Neural progenitor cell (in vitro differentiated cells): ENCODE measurements at regions not wholly inside any gene's neighbourhood (a gene's known extent, or its start where the extent isn't known, plus 50 kb on each side); places are given as distances from the start of the nearest gene placed in this dataset.

Experiments used
- DNase-seq: peaks from one replicate; pipeline ENCODE4 v3.0.0-alpha.2; 2016; ENCODE audit warnings: low spot score
- H2AFZ ChIP-seq: fragments of 200-600 bp; sonication (generic); replicated peaks from 2 replicates; pipeline ENCODE4 v1.6.1; 2016; ENCODE audit warnings: antibody characterized with exemption
- H3F3A ChIP-seq: fragments of 200-600 bp; sonication (generic); 2 replicates; pipeline ENCODE4 v1.6.1; 2016; ENCODE audit warnings: antibody characterized with exemption, low read depth
- H3K27ac ChIP-seq: fragments of 200-600 bp; sonication (generic); 2 replicates; pipeline ENCODE4 v1.5.1; 2016; ENCODE audit warnings: mild to moderate bottlenecking
- H3K27me3 ChIP-seq: fragments of 200-600 bp; sonication (generic); 2 replicates; pipeline ENCODE4 v1.6.1; 2016; ENCODE audit warnings: mild to moderate bottlenecking, moderate library complexity
- H3K36me3 ChIP-seq: fragments of 200-600 bp; sonication (generic); 2 replicates; pipeline ENCODE4 v1.5.1; 2016
- H3K4me1 ChIP-seq: fragments of 200-600 bp; sonication (generic); 2 replicates; pipeline ENCODE4 v1.6.1; 2016; ENCODE audit warnings: mixed run types
- H3K4me2 ChIP-seq: fragments of 200-600 bp; sonication (generic); 2 replicates; pipeline ENCODE4 v1.6.1; 2016
- H3K4me3 ChIP-seq: fragments of 200-600 bp; sonication (generic); 2 replicates; pipeline ENCODE4 v1.5.1; 2016
- H3K79me2 ChIP-seq: fragments of 200-600 bp; sonication (generic); 2 replicates; pipeline ENCODE4 v1.6.1; 2016; ENCODE audit warnings: low read depth
- H3K9ac ChIP-seq: fragments of 200-600 bp; sonication (generic); 2 replicates; pipeline ENCODE4 v1.6.1; 2016
- H3K9me3 ChIP-seq: fragments of 200-600 bp; sonication (generic); 2 replicates; pipeline ENCODE4 v1.5.1; 2016; ENCODE audit warnings: low read depth
- H4K20me1 ChIP-seq: fragments of 200-600 bp; sonication (generic); 2 replicates; pipeline ENCODE4 v1.6.1; 2016; ENCODE audit warnings: low read depth
- H3K27ac Mint-ChIP-seq: 3 replicates; pipeline ENCODE4 v1.8.0; 2021; ENCODE audit warnings: mixed read lengths
- H3K27me3 Mint-ChIP-seq: 2 replicates; pipeline ENCODE4 v1.8.0; 2022; ENCODE audit warnings: low read depth, mild to moderate bottlenecking, inconsistent platforms, moderate library complexity, mixed read lengths; ENCODE audit not compliant: insufficient read depth
- H3K36me3 Mint-ChIP-seq: 3 replicates; pipeline ENCODE4 v1.8.0; 2021; ENCODE audit warnings: mixed read lengths
- H3K4me1 Mint-ChIP-seq: 3 replicates; pipeline ENCODE4 v1.8.0; 2021; ENCODE audit warnings: mixed read lengths
- H3K4me3 Mint-ChIP-seq: 3 replicates; pipeline ENCODE4 v1.8.0; 2021; ENCODE audit warnings: mild to moderate bottlenecking, moderate library complexity, mixed read lengths
- H3K9me3 Mint-ChIP-seq: 3 replicates; pipeline ENCODE4 v1.8.0; 2020; ENCODE audit warnings: mixed read lengths
- EZH2 ChIP-seq: fragments of 200-600 bp; sonication (generic); IDR thresholded peaks from 2 replicates; pipeline ENCODE4 v1.6.1; 2017; ENCODE audit warnings: antibody characterized with exemption, mild to moderate bottlenecking, moderate library complexity
- EZH2phosphoT487 ChIP-seq: fragments of 200-600 bp; sonication (generic); IDR thresholded peaks from 2 replicates; pipeline ENCODE4 v1.6.1; 2017; ENCODE audit warnings: antibody characterized with exemption
- TF ChIP-seq, protein P1 (sequence below): fragments of 200-600 bp; sonication (generic); IDR thresholded peaks from 2 replicates; pipeline ENCODE4 v1.5.1; 2017; ENCODE audit warnings: antibody characterized with exemption, mild to moderate bottlenecking

GRCh38 chr14:82126006-82126405 is 592.4 kb upstream of the SEL1L start:
- H3K36me3 Mint-ChIP-seq, result no peaks in the 10 kb centered on the region
- no peaks in the 10 kb centered on the region for H3K27me3 Mint-ChIP-seq
- H3K4me2 ChIP-seq, result no peak overlapping the region
- no peak overlapping the region for H3K4me3 Mint-ChIP-seq
- no peaks in the 10 kb centered on the region for H4K20me1 ChIP-seq
- no peak for TF ChIP-seq EZH2phosphoT487
- TF ChIP-seq, protein P1, sequence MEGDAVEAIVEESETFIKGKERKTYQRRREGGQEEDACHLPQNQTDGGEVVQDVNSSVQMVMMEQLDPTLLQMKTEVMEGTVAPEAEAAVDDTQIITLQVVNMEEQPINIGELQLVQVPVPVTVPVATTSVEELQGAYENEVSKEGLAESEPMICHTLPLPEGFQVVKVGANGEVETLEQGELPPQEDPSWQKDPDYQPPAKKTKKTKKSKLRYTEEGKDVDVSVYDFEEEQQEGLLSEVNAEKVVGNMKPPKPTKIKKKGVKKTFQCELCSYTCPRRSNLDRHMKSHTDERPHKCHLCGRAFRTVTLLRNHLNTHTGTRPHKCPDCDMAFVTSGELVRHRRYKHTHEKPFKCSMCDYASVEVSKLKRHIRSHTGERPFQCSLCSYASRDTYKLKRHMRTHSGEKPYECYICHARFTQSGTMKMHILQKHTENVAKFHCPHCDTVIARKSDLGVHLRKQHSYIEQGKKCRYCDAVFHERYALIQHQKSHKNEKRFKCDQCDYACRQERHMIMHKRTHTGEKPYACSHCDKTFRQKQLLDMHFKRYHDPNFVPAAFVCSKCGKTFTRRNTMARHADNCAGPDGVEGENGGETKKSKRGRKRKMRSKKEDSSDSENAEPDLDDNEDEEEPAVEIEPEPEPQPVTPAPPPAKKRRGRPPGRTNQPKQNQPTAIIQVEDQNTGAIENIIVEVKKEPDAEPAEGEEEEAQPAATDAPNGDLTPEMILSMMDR, result no peak
- no peak for TF ChIP-seq EZH2
- no peaks in the 10 kb centered on the region for H3K79me2 ChIP-seq
- H3K4me3 ChIP-seq, result no peak overlapping the region
- no peaks in the 10 kb centered on the region for H3K4me1 Mint-ChIP-seq
- H3K27me3 ChIP-seq, result no peaks in the 10 kb centered on the region
- H3F3A ChIP-seq, result no peaks in the 10 kb centered on the region
- no peak overlapping the region for H3K27ac ChIP-seq
- no peak overlapping the region for H3K9ac ChIP-seq
- no peak overlapping the region for H3K27ac Mint-ChIP-seq
- no peaks in the 10 kb centered on the region for H3K9me3 ChIP-seq
- no peak for DNase-seq
- H2AFZ ChIP-seq, result no peak overlapping the region
- no peaks in the 10 kb centered on the region for H3K36me3 ChIP-seq
- H3K4me1 ChIP-seq, result no peaks in the 10 kb centered on the region
- no peaks in the 10 kb centered on the region for H3K9me3 Mint-ChIP-seq

GRCh38 chr14:82134411-82134810 is 600.8 kb upstream of the SEL1L start:
- no peak for TF ChIP-seq EZH2
- TF ChIP-seq, protein P1, result no peak
- TF ChIP-seq EZH2phosphoT487, result no peak
- no peak overlapping the region for H3K27ac Mint-ChIP-seq
- no peaks in the 10 kb centered on the region for H4K20me1 ChIP-seq
- H3K4me2 ChIP-seq, result no peak overlapping the region
- H3K4me1 Mint-ChIP-seq, result no peaks in the 10 kb centered on the region
- H3K9ac ChIP-seq, result no peak overlapping the region
- H3K9me3 Mint-ChIP-seq, result no peaks in the 10 kb centered on the region
- no peaks in the 10 kb centered on the region for H3K36me3 ChIP-seq
- H3K4me3 ChIP-seq, result no peak overlapping the region
- H3K27ac ChIP-seq, result no peak overlapping the region
- no peaks in the 10 kb centered on the region for H3K36me3 Mint-ChIP-seq
- no peaks in the 10 kb centered on the region for H3K9me3 ChIP-seq
- no peaks in the 10 kb centered on the region for H3F3A ChIP-seq
- H3K27me3 ChIP-seq, result no peaks in the 10 kb centered on the region
- no peak overlapping the region for H2AFZ ChIP-seq
- peaks cover 4% of the 10 kb centered on the region for H3K27me3 Mint-ChIP-seq
- no peak for DNase-seq
- H3K4me3 Mint-ChIP-seq, result no peak overlapping the region
- no peaks in the 10 kb centered on the region for H3K4me1 ChIP-seq
- H3K79me2 ChIP-seq, result no peaks in the 10 kb centered on the region

GRCh38 chr14:82138431-82138830 is 604.8 kb upstream of the SEL1L start:
- Histone ChIP-seq H4K20me1 (no peaks in the 10 kb centered on the region), H3K79me2 (no peaks in the 10 kb centered on the region), H3K4me1 (no peaks in the 10 kb centered on the region), H3K27ac (no peak overlapping the region), H3K9ac (no peak overlapping the region), H3K27me3 (no peaks in the 10 kb centered on the region), H3K9me3 (no peaks in the 10 kb centered on the region), H3K4me2 (no peak overlapping the region), H3F3A (no peaks in the 10 kb centered on the region), H2AFZ (no peak overlapping the region), H3K36me3 (no peaks in the 10 kb centered on the region), H3K4me3 (no peak overlapping the region)
- Mint-ChIP-seq H3K36me3 (no peaks in the 10 kb centered on the region), H3K27ac (no peak overlapping the region), H3K4me1 (no peaks in the 10 kb centered on the region), H3K4me3 (no peak overlapping the region), H3K9me3 (no peaks in the 10 kb centered on the region), H3K27me3 (peaks cover 6% of the 10 kb centered on the region)
- TF ChIP-seq EZH2phosphoT487 (no peak), EZH2 (no peak)
- TF ChIP-seq, protein P1, result no peak
- DNase-seq, result no peak
